Panc1 (cell line): ENCODE measurements at regions not wholly inside any gene's neighbourhood (a gene's known extent, or its start where the extent isn't known, plus 50 kb on each side); places are given as distances from the start of the nearest gene placed in this dataset.
A peak's percentile ranks its signal among the peaks of the same experiment; 100 is the strongest.

Experiments used
- ATAC-seq: fragments of 200-7000 bp; cut with Tn5 transposase; 2 replicates; pipeline ENCODE4 v1.9.1; 2020; ENCODE audit warnings: mild to moderate bottlenecking, moderate library complexity
- BruUV-seq: library from RNA; stranded (reverse); fragments of 400-500 nt; replicated peaks from 2 replicates; lab custom pipeline; 2021; lab: Mats Ljungman, UMichigan
- CTCF ChIA-PET: fragments of 300-600 bp; sonication (Branson Sonifier 250); formaldehyde crosslinking; loops from one replicate; lab custom pipeline; 2022; ENCODE audit warnings: antibody characterized with exemption; lab: Charles Lee
- POLR2A ChIA-PET: fragments of 300-600 bp; sonication (Branson Sonifier 250); formaldehyde crosslinking; loops from one replicate; lab custom pipeline; 2022; ENCODE audit warnings: antibody characterized with exemption; lab: Charles Lee
- DNase-seq: peaks from one replicate; pipeline ENCODE4 v3.0.0-alpha.2; 2010; ENCODE audit warnings: low read depth, low spot score
- H3K27ac ChIP-seq: 2 replicates; pipeline ENCODE4 v1.5.1; 2011; ENCODE audit warnings: mild to moderate bottlenecking, low read length, inconsistent platforms
- H3K27me3 ChIP-seq: fragments of 200-500 bp; sonication (Bioruptor generic); 2 replicates; pipeline ENCODE4 v1.6.0; 2014; ENCODE audit warnings: low read length, inconsistent platforms; ENCODE audit not compliant: control insufficient read depth, insufficient read depth
- H3K36me3 ChIP-seq: fragments of 200-500 bp; sonication (Bioruptor generic); 2 replicates; pipeline ENCODE4 v1.5.1; 2014; ENCODE audit warnings: inconsistent platforms, mild to moderate bottlenecking, low read length, moderate library complexity; ENCODE audit not compliant: control insufficient read depth, insufficient read depth
- H3K4me1 ChIP-seq: 2 replicates; pipeline ENCODE4 v1.5.1; 2011; ENCODE audit warnings: inconsistent platforms, mild to moderate bottlenecking, low read length, moderate library complexity; ENCODE audit not compliant: control insufficient read depth, insufficient read depth
- H3K4me3 ChIP-seq, 2 experiments: 2 replicates each; pipeline ENCODE4 v1.5.1; 2011 to 2012; ENCODE audit warnings: low read depth in 2 of 2, low read length in 2 of 2, mild to moderate bottlenecking in 2 of 2, inconsistent platforms in 1 of 2, moderate library complexity in 1 of 2
- H3K9me3 ChIP-seq: fragments of 200-500 bp; sonication (Bioruptor generic); 2 replicates; pipeline ENCODE4 v1.5.1; 2014; ENCODE audit warnings: low read depth, mild to moderate bottlenecking, inconsistent platforms, low read length, moderate library complexity; ENCODE audit not compliant: control insufficient read depth, insufficient read depth
- CTCF ChIP-seq: fragments of 450-650 bp; IDR thresholded peaks from 2 replicates; pipeline ENCODE4 v1.5.1; 2017; ENCODE audit warnings: mild to moderate bottlenecking
- POLR2AphosphoS5 ChIP-seq: IDR thresholded peaks from 2 replicates; pipeline ENCODE4 v1.6.1; 2012; ENCODE audit warnings: mild to moderate bottlenecking, low read depth, low read length, moderate library complexity
- REST ChIP-seq, 2 experiments: IDR thresholded peaks; 2 replicates each; pipeline ENCODE4 v1.6.1; 2011 to 2012; ENCODE audit warnings: low read depth in 2 of 2, control low read depth in 1 of 2, low read length in 1 of 2, mild to moderate bottlenecking in 1 of 2, moderate library complexity in 1 of 2; ENCODE audit not compliant: insufficient read depth in 1 of 2
- SIN3A ChIP-seq: IDR thresholded peaks from 2 replicates; pipeline ENCODE4 v1.6.1; 2012; ENCODE audit warnings: low read depth, mild to moderate bottlenecking, low read length, moderate library complexity, borderline replicate concordance; ENCODE audit not compliant: insufficient read depth
- TCF7L2 ChIP-seq: IDR thresholded peaks from 2 replicates; pipeline ENCODE4 v1.6.1; 2011; ENCODE audit warnings: mild to moderate bottlenecking, low read depth, low read length, inconsistent platforms
- in situ Hi-C: cut with HindIII; loops from 2 replicates; pipeline ENCODE4 v1.10.0; 2016; ENCODE audit warnings: low sequenced_read_pairs, low pct_unique_long_range_greater_than_20kb
- intact Hi-C: fragments of 100-400 bp; cut with micrococcal nuclease; formaldehyde crosslinking; loops from one replicate; pipeline ENCODE4 v1.10.0; 2022; ENCODE audit not compliant: unreplicated experiment

GRCh38 chrX:101164766-101165590, 54.6 kb upstream of the DRP2 start:
- Histone ChIP-seq H3K4me3 (no peak overlapping the region), H3K4me1 (no peaks in the 10 kb centered on the region), H3K9me3 (no peaks in the 10 kb centered on the region), H3K27ac (no peak overlapping the region), H3K36me3 (no peaks in the 10 kb centered on the region; the same call in 1 of the 2 replicates), H3K27me3 (no peaks in the 10 kb centered on the region)
- TSS peak; percentile 58 for BruUV-seq
- intact Hi-C loops (no loop called here), in situ Hi-C loops (no loop called here)
- TF ChIP-seq REST (IDR thresholded peaks at IDR 0.05; ENCODE audit: insufficient read depth in 1 of 2, low read depth in 2 of 2, low read length in 1 of 2): no peak
- TF ChIP-seq SIN3A: no peak
- TF ChIP-seq TCF7L2: no peak
- no peak for TF ChIP-seq CTCF
- no peak for TF ChIP-seq POLR2AphosphoS5
- DNase-seq (no peak), ATAC-seq (no peak)
- ChIA-PET POLR2A (no interaction called here), CTCF (no interaction called here)
